ENCODE measurements at regions not wholly inside any gene's neighbourhood (a gene's known extent, or its start where the extent isn't known, plus 50 kb on each side); places are given as distances from the start of the nearest gene placed in this dataset.
"Not testable (repeated sequence)": the region's sequence is repeated elsewhere in the genome, so short reads cannot be mapped to it uniquely, and the experiment has no call there.

- Histone ChIP-seq H3K4me3 (ENCODE audit: low read length in 3 of 3) (no peak overlapping the region), H3K27ac (ENCODE audit: low read depth, low read length) (no peak overlapping the region), H3K9ac (ENCODE audit: low read depth in 1 of 3, low read length in 3 of 3) (no peak overlapping the region), H3K36me3 (ENCODE audit: control insufficient read depth in 3 of 3, insufficient read depth in 3 of 3, low read length in 3 of 3) (no peaks in the 10 kb centered on the region), H3K27me3 (ENCODE audit: control insufficient read depth in 3 of 3, insufficient read depth in 3 of 3, low read length in 3 of 3) (no peaks in the 10 kb centered on the region), H3K9me3 (ENCODE audit: control insufficient read depth in 3 of 3, low read length in 3 of 3) (no peaks in the 10 kb centered on the region), H3K4me1 (ENCODE audit: control insufficient read depth in 3 of 3, insufficient read depth in 3 of 3, low read length in 3 of 3) (no peaks in the 10 kb centered on the region)
Measured at GRCh38 chr5:30398423-30398822, 795.1 kb upstream of the CDH6 start.

- no peaks in the 10 kb centered on the region for H3K9me3 ChIP-seq (ENCODE audit: control insufficient read depth in 3 of 3, low read length in 3 of 3)
- H3K9ac ChIP-seq (ENCODE audit: low read depth in 1 of 3, low read length in 3 of 3): no peak overlapping the region
- H3K4me1 ChIP-seq (ENCODE audit: control insufficient read depth in 3 of 3, insufficient read depth in 3 of 3, low read length in 3 of 3): no peaks in the 10 kb centered on the region
- H3K36me3 ChIP-seq (ENCODE audit: control insufficient read depth in 3 of 3, insufficient read depth in 3 of 3, low read length in 3 of 3): no peaks in the 10 kb centered on the region
- no peaks in the 10 kb centered on the region for H3K27me3 ChIP-seq (ENCODE audit: control insufficient read depth in 3 of 3, insufficient read depth in 3 of 3, low read length in 3 of 3)
- H3K27ac ChIP-seq (ENCODE audit: low read depth, low read length): no peak overlapping the region
- no peak overlapping the region for H3K4me3 ChIP-seq (ENCODE audit: low read length in 3 of 3)
Measured at GRCh38 chr5:30392897-30393296, 800.6 kb upstream of the CDH6 start.

- H3K4me3 ChIP-seq (ENCODE audit: low read length in 3 of 3): no peak overlapping the region
- H3K9ac ChIP-seq (ENCODE audit: low read depth in 1 of 3, low read length in 3 of 3): no peak overlapping the region
- H3K36me3 ChIP-seq (ENCODE audit: control insufficient read depth in 3 of 3, insufficient read depth in 3 of 3, low read length in 3 of 3): no peaks in the 10 kb centered on the region
- H3K27me3 ChIP-seq (ENCODE audit: control insufficient read depth in 3 of 3, insufficient read depth in 3 of 3, low read length in 3 of 3): no peaks in the 10 kb centered on the region
- no peaks in the 10 kb centered on the region for H3K9me3 ChIP-seq (ENCODE audit: control insufficient read depth in 3 of 3, low read length in 3 of 3)
- no peaks in the 10 kb centered on the region for H3K4me1 ChIP-seq (ENCODE audit: control insufficient read depth in 3 of 3, insufficient read depth in 3 of 3, low read length in 3 of 3)
- H3K27ac ChIP-seq (ENCODE audit: low read depth, low read length): no peak overlapping the region
Measured at GRCh38 chr5:30390095-30390494, 803.4 kb upstream of the CDH6 start.

GRCh38 chr5:30387974-30388632 lies 805.4 kb upstream of the CDH6 start:
- no peak overlapping the region for H3K4me3 ChIP-seq (ENCODE audit: low read length in 3 of 3)
- no peaks in the 10 kb centered on the region for H3K9me3 ChIP-seq (ENCODE audit: control insufficient read depth in 3 of 3, low read length in 3 of 3)
- no peak overlapping the region for H3K27ac ChIP-seq (ENCODE audit: low read depth, low read length)
- no peaks in the 10 kb centered on the region for H3K27me3 ChIP-seq (ENCODE audit: control insufficient read depth in 3 of 3, insufficient read depth in 3 of 3, low read length in 3 of 3)
- H3K36me3 ChIP-seq (ENCODE audit: control insufficient read depth in 3 of 3, insufficient read depth in 3 of 3, low read length in 3 of 3): no peaks in the 10 kb centered on the region
- H3K4me1 ChIP-seq (ENCODE audit: control insufficient read depth in 3 of 3, insufficient read depth in 3 of 3, low read length in 3 of 3): no peaks in the 10 kb centered on the region
- H3K9ac ChIP-seq (ENCODE audit: low read depth in 1 of 3, low read length in 3 of 3): no peak overlapping the region

- no peaks in the 10 kb centered on the region for H3K9me3 ChIP-seq (ENCODE audit: control insufficient read depth in 3 of 3, low read length in 3 of 3)
- no peaks in the 10 kb centered on the region for H3K4me1 ChIP-seq (ENCODE audit: control insufficient read depth in 3 of 3, insufficient read depth in 3 of 3, low read length in 3 of 3)
- no peaks in the 10 kb centered on the region for H3K36me3 ChIP-seq (ENCODE audit: control insufficient read depth in 3 of 3, insufficient read depth in 3 of 3, low read length in 3 of 3)
- H3K9ac ChIP-seq (ENCODE audit: low read depth in 1 of 3, low read length in 3 of 3): no peak overlapping the region
- H3K27ac ChIP-seq (ENCODE audit: low read depth, low read length): no peak overlapping the region
- H3K27me3 ChIP-seq (ENCODE audit: control insufficient read depth in 3 of 3, insufficient read depth in 3 of 3, low read length in 3 of 3): no peaks in the 10 kb centered on the region
- no peak overlapping the region for H3K4me3 ChIP-seq (ENCODE audit: low read length in 3 of 3)
Measured at GRCh38 chr5:30385754-30386153, 807.7 kb upstream of the CDH6 start.

- H3K9me3 ChIP-seq (ENCODE audit: control insufficient read depth in 3 of 3, low read length in 3 of 3): no peaks in the 10 kb centered on the region
- H3K4me3 ChIP-seq (ENCODE audit: low read length in 3 of 3): no peak overlapping the region
- H3K27ac ChIP-seq (ENCODE audit: low read depth, low read length): no peak overlapping the region
- no peaks in the 10 kb centered on the region for H3K27me3 ChIP-seq (ENCODE audit: control insufficient read depth in 3 of 3, insufficient read depth in 3 of 3, low read length in 3 of 3)
- H3K4me1 ChIP-seq (ENCODE audit: control insufficient read depth in 3 of 3, insufficient read depth in 3 of 3, low read length in 3 of 3): no peaks in the 10 kb centered on the region
- H3K9ac ChIP-seq (ENCODE audit: low read depth in 1 of 3, low read length in 3 of 3): no peak overlapping the region
- H3K36me3 ChIP-seq (ENCODE audit: control insufficient read depth in 3 of 3, insufficient read depth in 3 of 3, low read length in 3 of 3): no peaks in the 10 kb centered on the region
Measured at GRCh38 chr5:30384171-30384570, 809.3 kb upstream of the CDH6 start.

GRCh38 chr5:30380228-30380627 lies 813.3 kb upstream of the CDH6 start:
- Histone ChIP-seq H3K27ac (ENCODE audit: low read depth, low read length) (no peak overlapping the region), H3K4me1 (ENCODE audit: control insufficient read depth in 3 of 3, insufficient read depth in 3 of 3, low read length in 3 of 3) (no peaks in the 10 kb centered on the region), H3K9ac (ENCODE audit: low read depth in 1 of 3, low read length in 3 of 3) (no peak overlapping the region), H3K9me3 (ENCODE audit: control insufficient read depth in 3 of 3, low read length in 3 of 3) (no peaks in the 10 kb centered on the region), H3K36me3 (ENCODE audit: control insufficient read depth in 3 of 3, insufficient read depth in 3 of 3, low read length in 3 of 3) (no peaks in the 10 kb centered on the region), H3K4me3 (ENCODE audit: low read length in 3 of 3) (no peak overlapping the region), H3K27me3 (ENCODE audit: control insufficient read depth in 3 of 3, insufficient read depth in 3 of 3, low read length in 3 of 3) (no peaks in the 10 kb centered on the region)

- no peaks in the 10 kb centered on the region for H3K27me3 ChIP-seq (ENCODE audit: control insufficient read depth in 3 of 3, insufficient read depth in 3 of 3, low read length in 3 of 3)
- H3K9me3 ChIP-seq (ENCODE audit: control insufficient read depth in 3 of 3, low read length in 3 of 3): no peaks in the 10 kb centered on the region
- no peak overlapping the region for H3K9ac ChIP-seq (ENCODE audit: low read depth in 1 of 3, low read length in 3 of 3)
- H3K36me3 ChIP-seq (ENCODE audit: control insufficient read depth in 3 of 3, insufficient read depth in 3 of 3, low read length in 3 of 3): no peaks in the 10 kb centered on the region
- no peak overlapping the region for H3K4me3 ChIP-seq (ENCODE audit: low read length in 3 of 3)
- no peaks in the 10 kb centered on the region for H3K4me1 ChIP-seq (ENCODE audit: control insufficient read depth in 3 of 3, insufficient read depth in 3 of 3, low read length in 3 of 3)
- no peak overlapping the region for H3K27ac ChIP-seq (ENCODE audit: low read depth, low read length)
Measured at GRCh38 chr5:30376848-30377247, 816.6 kb upstream of the CDH6 start.

GRCh38 chr5:30368064-30368463 lies 825.4 kb upstream of the CDH6 start:
- H3K4me1 ChIP-seq (ENCODE audit: control insufficient read depth in 3 of 3, insufficient read depth in 3 of 3, low read length in 3 of 3): no peaks in the 10 kb centered on the region
- no peak overlapping the region for H3K4me3 ChIP-seq (ENCODE audit: low read length in 3 of 3)
- no peaks in the 10 kb centered on the region for H3K36me3 ChIP-seq (ENCODE audit: control insufficient read depth in 3 of 3, insufficient read depth in 3 of 3, low read length in 3 of 3)
- H3K9ac ChIP-seq (ENCODE audit: low read depth in 1 of 3, low read length in 3 of 3): no peak overlapping the region
- H3K9me3 ChIP-seq (ENCODE audit: control insufficient read depth in 3 of 3, low read length in 3 of 3): no peaks in the 10 kb centered on the region
- H3K27ac ChIP-seq (ENCODE audit: low read depth, low read length): no peak overlapping the region
- H3K27me3 ChIP-seq (ENCODE audit: control insufficient read depth in 3 of 3, insufficient read depth in 3 of 3, low read length in 3 of 3): no peaks in the 10 kb centered on the region

- H3K27me3 ChIP-seq (ENCODE audit: control insufficient read depth in 3 of 3, insufficient read depth in 3 of 3, low read length in 3 of 3); H3K4me1 ChIP-seq (ENCODE audit: control insufficient read depth in 3 of 3, insufficient read depth in 3 of 3, low read length in 3 of 3); H3K27ac ChIP-seq (ENCODE audit: low read depth, low read length); H3K9me3 ChIP-seq (ENCODE audit: control insufficient read depth in 3 of 3, low read length in 3 of 3); H3K36me3 ChIP-seq (ENCODE audit: control insufficient read depth in 3 of 3, insufficient read depth in 3 of 3, low read length in 3 of 3); H3K9ac ChIP-seq (ENCODE audit: low read depth in 1 of 3, low read length in 3 of 3); H3K4me3 ChIP-seq (ENCODE audit: low read length in 3 of 3): not testable (repeated sequence)
Measured at GRCh38 chr5:30365031-30365430, 828.5 kb upstream of the CDH6 start.

- no peaks in the 10 kb centered on the region for H3K9me3 ChIP-seq (ENCODE audit: control insufficient read depth in 3 of 3, low read length in 3 of 3)
- H3K4me1 ChIP-seq (ENCODE audit: control insufficient read depth in 3 of 3, insufficient read depth in 3 of 3, low read length in 3 of 3): no peaks in the 10 kb centered on the region
- no peak overlapping the region for H3K9ac ChIP-seq (ENCODE audit: low read depth in 1 of 3, low read length in 3 of 3)
- H3K27ac ChIP-seq (ENCODE audit: low read depth, low read length): no peak overlapping the region
- H3K27me3 ChIP-seq (ENCODE audit: control insufficient read depth in 3 of 3, insufficient read depth in 3 of 3, low read length in 3 of 3): no peaks in the 10 kb centered on the region
- no peaks in the 10 kb centered on the region for H3K36me3 ChIP-seq (ENCODE audit: control insufficient read depth in 3 of 3, insufficient read depth in 3 of 3, low read length in 3 of 3)
- H3K4me3 ChIP-seq (ENCODE audit: low read length in 3 of 3): no peak overlapping the region
Measured at GRCh38 chr5:30357371-30357770, 836.1 kb upstream of the CDH6 start.

Data from skeletal muscle tissue (tissue), 3 donors.